Mucosa of stomach (tissue), 1 donor: ENCODE measurements at regions not wholly inside any gene's neighbourhood (a gene's known extent, or its start where the extent isn't known, plus 50 kb on each side); places are given as distances from the start of the nearest gene placed in this dataset.
"Not testable (repeated sequence)": the region's sequence is repeated elsewhere in the genome, so short reads cannot be mapped to it uniquely, and the experiment has no call there.

Experiments used
- H3K27me3 ChIP-seq: one replicate; pipeline ENCODE4 v1.7.0; 2013; ENCODE audit warnings: mild to moderate bottlenecking, low read length; ENCODE audit not compliant: control insufficient read depth, insufficient read depth
- H3K36me3 ChIP-seq: one replicate; pipeline ENCODE4 v1.7.0; 2013; ENCODE audit warnings: low read length; ENCODE audit not compliant: control insufficient read depth, insufficient read depth
- H3K4me1 ChIP-seq: one replicate; pipeline ENCODE4 v1.7.0; 2013; ENCODE audit warnings: mild to moderate bottlenecking, low read length; ENCODE audit not compliant: control insufficient read depth, insufficient read depth
- H3K4me3 ChIP-seq: one replicate; pipeline ENCODE4 v1.7.0; 2013; ENCODE audit warnings: low read length
- H3K9ac ChIP-seq: one replicate; pipeline ENCODE4 v1.7.0; 2013; ENCODE audit warnings: mild to moderate bottlenecking, low read length, moderate library complexity
- H3K9me3 ChIP-seq: one replicate; pipeline ENCODE4 v1.7.0; 2013; ENCODE audit warnings: mild to moderate bottlenecking, low read length, moderate library complexity; ENCODE audit not compliant: control insufficient read depth
- donor health status: Pancreatic carcinoma.

- no peaks in the 10 kb centered on the region for H3K36me3 ChIP-seq
- no peak overlapping the region for H3K9ac ChIP-seq
- H3K4me1 ChIP-seq: no peaks in the 10 kb centered on the region
- H3K27me3 ChIP-seq: no peaks in the 10 kb centered on the region
- no peak overlapping the region for H3K4me3 ChIP-seq
- no peaks in the 10 kb centered on the region for H3K9me3 ChIP-seq
These were observed 54.8 kb downstream of the OTUD1 start for GRCh38 chr10:23493711-23494110.

GRCh38 chr10:23496727-23497126, 57.9 kb downstream of the OTUD1 start:
- H3K4me1 ChIP-seq: no peaks in the 10 kb centered on the region
- H3K36me3 ChIP-seq: no peaks in the 10 kb centered on the region
- H3K4me3 ChIP-seq: no peak overlapping the region
- no peaks in the 10 kb centered on the region for H3K27me3 ChIP-seq
- no peaks in the 10 kb centered on the region for H3K9me3 ChIP-seq
- no peak overlapping the region for H3K9ac ChIP-seq

GRCh38 chr10:23499372-23500132, 60.7 kb downstream of the OTUD1 start:
- no peaks in the 10 kb centered on the region for H3K36me3 ChIP-seq
- H3K27me3 ChIP-seq: no peaks in the 10 kb centered on the region
- no peaks in the 10 kb centered on the region for H3K9me3 ChIP-seq
- H3K9ac ChIP-seq: no peak overlapping the region
- H3K4me3 ChIP-seq: no peak overlapping the region
- no peaks in the 10 kb centered on the region for H3K4me1 ChIP-seq

- no peak overlapping the region for H3K4me3 ChIP-seq
These were observed 67.1 kb downstream of the OTUD1 start for GRCh38 chr10:23505797-23506465.

GRCh38 chr10:23512355-23513058, 73.6 kb downstream of the OTUD1 start:
- Histone ChIP-seq H3K4me3 (no peak overlapping the region), H3K4me1 (no peaks in the 10 kb centered on the region), H3K9me3 (no peaks in the 10 kb centered on the region), H3K27me3 (no peaks in the 10 kb centered on the region), H3K36me3 (no peaks in the 10 kb centered on the region), H3K9ac (no peak overlapping the region)

More at GRCh38 chr10:23505797-23506465, 67.1 kb downstream of the OTUD1 start:
- H3K9me3 ChIP-seq: no peaks in the 10 kb centered on the region
- peaks cover 6% of the 10 kb centered on the region for H3K4me1 ChIP-seq
- H3K9ac ChIP-seq: no peak overlapping the region
- no peaks in the 10 kb centered on the region for H3K27me3 ChIP-seq
- H3K36me3 ChIP-seq: no peaks in the 10 kb centered on the region

- H3K4me3 ChIP-seq, H3K9me3 ChIP-seq, H3K27me3 ChIP-seq, H3K36me3 ChIP-seq, H3K9ac ChIP-seq, H3K4me1 ChIP-seq: not testable (repeated sequence)
These were observed 74.7 kb downstream of the OTUD1 start for GRCh38 chr10:23513621-23514020.

GRCh38 chr10:23514321-23514720, 75.4 kb downstream of the OTUD1 start:
- H3K9ac ChIP-seq: no peak overlapping the region
- no peaks in the 10 kb centered on the region for H3K9me3 ChIP-seq

DNA sequence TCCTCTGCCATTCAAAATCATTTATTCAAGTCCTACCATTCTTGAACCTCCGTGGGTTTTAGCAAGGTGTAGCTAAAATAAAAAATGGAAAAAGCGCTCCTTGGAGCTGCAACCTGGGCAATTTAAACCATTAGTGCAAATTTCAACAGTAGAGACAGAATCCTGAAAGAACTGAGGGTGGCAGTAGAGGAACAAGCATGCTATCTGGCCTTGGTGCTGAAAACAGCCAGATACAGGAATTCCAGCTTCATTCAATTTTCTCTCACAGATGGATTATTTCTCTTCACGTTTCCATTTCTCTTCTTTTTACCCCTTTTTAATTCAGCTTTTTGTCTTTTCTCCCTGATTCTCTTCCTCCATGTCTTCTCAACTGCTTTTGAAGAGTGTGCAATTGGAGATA, 77.7 kb downstream of the OTUD1 start:
- no peak overlapping the region for H3K4me3 ChIP-seq
- no peak overlapping the region for H3K9ac ChIP-seq
- no peaks in the 10 kb centered on the region for H3K4me1 ChIP-seq
- H3K27me3 ChIP-seq: no peaks in the 10 kb centered on the region
- H3K9me3 ChIP-seq: no peaks in the 10 kb centered on the region
- no peaks in the 10 kb centered on the region for H3K36me3 ChIP-seq

More at GRCh38 chr10:23514321-23514720, 75.4 kb downstream of the OTUD1 start:
- Histone ChIP-seq H3K4me1 (no peaks in the 10 kb centered on the region), H3K4me3 (no peak overlapping the region), H3K36me3 (no peaks in the 10 kb centered on the region), H3K27me3 (no peaks in the 10 kb centered on the region)

- Histone ChIP-seq H3K4me1 (no peaks in the 10 kb centered on the region), H3K9ac (no peak overlapping the region), H3K27me3 (no peaks in the 10 kb centered on the region), H3K4me3 (no peak overlapping the region), H3K36me3 (no peaks in the 10 kb centered on the region), H3K9me3 (no peaks in the 10 kb centered on the region)
These were observed 78.3 kb downstream of the OTUD1 start for GRCh38 chr10:23517155-23517554.

- Histone ChIP-seq H3K9me3 (no peaks in the 10 kb centered on the region), H3K4me1 (no peaks in the 10 kb centered on the region), H3K9ac (no peak overlapping the region), H3K27me3 (no peaks in the 10 kb centered on the region), H3K4me3 (no peak overlapping the region), H3K36me3 (no peaks in the 10 kb centered on the region)
These were observed 82.9 kb downstream of the OTUD1 start for GRCh38 chr10:23521735-23522134.

- Histone ChIP-seq H3K4me3 (no peak overlapping the region), H3K9ac (no peak overlapping the region), H3K9me3 (no peaks in the 10 kb centered on the region), H3K36me3 (no peaks in the 10 kb centered on the region), H3K4me1 (no peaks in the 10 kb centered on the region), H3K27me3 (no peaks in the 10 kb centered on the region)
These were observed 83.5 kb downstream of the OTUD1 start for GRCh38 chr10:23522345-23522744.

GRCh38 chr10:23523251-23523650, 84.4 kb downstream of the OTUD1 start:
- no peaks in the 10 kb centered on the region for H3K4me1 ChIP-seq

More at GRCh38 chr10:23523251-23523650, 84.4 kb downstream of the OTUD1 start:
- H3K9ac ChIP-seq: no peak overlapping the region
- no peaks in the 10 kb centered on the region for H3K36me3 ChIP-seq
- H3K4me3 ChIP-seq: no peak overlapping the region
- H3K9me3 ChIP-seq: no peaks in the 10 kb centered on the region
- H3K27me3 ChIP-seq: no peaks in the 10 kb centered on the region
